GM12865 (cell line): ENCODE measurements at regions not wholly inside any gene's neighbourhood (a gene's known extent, or its start where the extent isn't known, plus 50 kb on each side); places are given as distances from the start of the nearest gene placed in this dataset.

Experiments used
- DNase-seq: peaks from one replicate; pipeline ENCODE4 v3.0.0; 2010; ENCODE audit warnings: low read depth
- H3K4me3 ChIP-seq: 2 replicates; pipeline ENCODE4 v1.5.1; 2011; ENCODE audit warnings: mild to moderate bottlenecking, low read depth, low read length, control low read depth
- TF ChIP-seq, protein P1 (sequence below): IDR thresholded peaks from 2 replicates; pipeline ENCODE4 v1.5.1; 2011; ENCODE audit warnings: low read length, control low read depth, low read depth, inconsistent platforms; ENCODE audit not compliant: insufficient read depth; ENCODE audit errors: missing control alignments

GRCh38 chr22:48595511-48595905 is 1232.2 kb downstream of the BRD1 start:
- no peak for DNase-seq
- TF ChIP-seq, protein P1, sequence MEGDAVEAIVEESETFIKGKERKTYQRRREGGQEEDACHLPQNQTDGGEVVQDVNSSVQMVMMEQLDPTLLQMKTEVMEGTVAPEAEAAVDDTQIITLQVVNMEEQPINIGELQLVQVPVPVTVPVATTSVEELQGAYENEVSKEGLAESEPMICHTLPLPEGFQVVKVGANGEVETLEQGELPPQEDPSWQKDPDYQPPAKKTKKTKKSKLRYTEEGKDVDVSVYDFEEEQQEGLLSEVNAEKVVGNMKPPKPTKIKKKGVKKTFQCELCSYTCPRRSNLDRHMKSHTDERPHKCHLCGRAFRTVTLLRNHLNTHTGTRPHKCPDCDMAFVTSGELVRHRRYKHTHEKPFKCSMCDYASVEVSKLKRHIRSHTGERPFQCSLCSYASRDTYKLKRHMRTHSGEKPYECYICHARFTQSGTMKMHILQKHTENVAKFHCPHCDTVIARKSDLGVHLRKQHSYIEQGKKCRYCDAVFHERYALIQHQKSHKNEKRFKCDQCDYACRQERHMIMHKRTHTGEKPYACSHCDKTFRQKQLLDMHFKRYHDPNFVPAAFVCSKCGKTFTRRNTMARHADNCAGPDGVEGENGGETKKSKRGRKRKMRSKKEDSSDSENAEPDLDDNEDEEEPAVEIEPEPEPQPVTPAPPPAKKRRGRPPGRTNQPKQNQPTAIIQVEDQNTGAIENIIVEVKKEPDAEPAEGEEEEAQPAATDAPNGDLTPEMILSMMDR, result no peak
- no peak overlapping the region for H3K4me3 ChIP-seq

- DNase-seq, result no peak
- TF ChIP-seq, protein P1, result no peak
- H3K4me3 ChIP-seq, result no peak overlapping the region
These were observed 1232.7 kb downstream of the BRD1 start for GRCh38 chr22:48594757-48595510.

- TF ChIP-seq, protein P1, result no peak
- no peak overlapping the region for H3K4me3 ChIP-seq
- DNase-seq, result no peak
These were observed 1233.5 kb downstream of the BRD1 start for GRCh38 chr22:48594016-48594756.

DNA sequence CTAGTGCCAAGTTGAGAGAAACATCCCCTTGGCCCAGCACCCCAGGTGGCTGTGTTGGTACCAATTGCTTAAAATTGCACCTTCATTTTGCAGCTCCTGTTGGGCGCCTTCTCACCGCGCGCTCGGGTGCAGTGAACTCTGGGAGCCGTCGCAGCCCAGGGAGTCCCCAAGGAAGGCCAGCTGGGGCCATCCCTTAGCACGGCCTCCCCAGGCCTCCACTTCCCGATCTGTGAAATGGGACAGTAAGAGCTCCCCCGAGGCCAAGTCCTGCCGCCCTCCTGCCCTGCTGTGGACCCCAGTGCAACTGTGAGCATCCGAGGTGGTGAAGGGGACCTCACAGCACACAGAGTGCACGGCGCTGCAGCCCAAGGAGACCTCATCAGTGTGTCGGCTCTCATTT is 1234.1 kb downstream of the BRD1 start:
- no peak overlapping the region for H3K4me3 ChIP-seq
- TF ChIP-seq, protein P1, result no peak

GRCh38 chr22:48592931-48593330 is 1234.7 kb downstream of the BRD1 start:
- H3K4me3 ChIP-seq, result no peak overlapping the region
- TF ChIP-seq, protein P1, result no peak
- DNase-seq, result no peak

More for the DNA sequence above, 1234.1 kb downstream of the BRD1 start:
- no peak for DNase-seq

DNA sequence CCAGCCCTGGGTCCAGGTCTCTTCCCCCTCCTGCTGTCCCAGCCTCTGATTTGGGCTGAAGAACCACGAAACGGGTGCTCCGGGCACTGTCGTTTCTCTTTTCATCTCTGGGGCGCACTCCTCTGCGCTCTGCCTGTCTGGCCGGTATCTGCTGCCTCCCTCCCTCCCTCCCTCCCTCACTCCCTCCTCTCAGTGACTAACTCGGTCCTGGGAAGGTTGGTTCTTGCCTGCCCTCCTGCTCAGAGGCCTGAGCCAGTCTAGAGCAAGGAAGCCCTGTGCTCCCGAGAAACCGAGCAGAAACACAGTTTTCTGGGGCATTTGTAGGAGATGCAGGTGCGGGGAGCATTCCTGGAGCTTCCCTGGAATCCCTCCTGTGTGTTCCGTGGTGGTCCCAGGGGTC is 1235.2 kb downstream of the BRD1 start:
- TF ChIP-seq, protein P1, result no peak
- no peak for DNase-seq
- no peak overlapping the region for H3K4me3 ChIP-seq

DNA sequence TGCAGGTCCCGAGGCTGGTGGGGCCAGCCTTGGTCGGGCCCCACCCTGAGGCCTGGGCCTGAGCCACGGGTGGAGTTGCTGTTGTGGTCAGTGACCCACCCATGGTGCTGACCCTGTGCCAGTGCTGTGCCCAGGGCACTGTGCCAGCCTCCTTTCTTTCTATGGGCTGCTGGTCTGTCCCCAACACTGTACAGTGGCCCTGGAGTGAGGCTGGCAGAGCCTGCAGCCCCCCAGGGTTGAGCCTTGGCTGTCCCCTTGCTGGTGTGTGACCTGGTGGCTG is 1235.7 kb downstream of the BRD1 start:
- no peak overlapping the region for H3K4me3 ChIP-seq
- no peak for DNase-seq
- TF ChIP-seq, protein P1, result no peak
